ENCODE measurements at regions not wholly inside any gene's neighbourhood (a gene's known extent, or its start where the extent isn't known, plus 50 kb on each side); places are given as distances from the start of the nearest gene placed in this dataset.

- Histone ChIP-seq H3K4me3 (ENCODE audit: low read length) (no peak overlapping the region), H4K20me1 (ENCODE audit: control insufficient read depth, insufficient read depth, low read depth, low read length) (no peaks in the 10 kb centered on the region), H3K9me2 (replicated peaks; ENCODE audit: control insufficient read depth, low read length) (no peaks in the 10 kb centered on the region), H3K36me3 (ENCODE audit: control insufficient read depth, low read length) (no peaks in the 10 kb centered on the region), H3K27me3 (ENCODE audit: control insufficient read depth, low read length) (no peaks in the 10 kb centered on the region), H3K9me3 (ENCODE audit: control insufficient read depth, insufficient read depth, low read length) (no peaks in the 10 kb centered on the region), H3K4me2 (ENCODE audit: low read length) (no peak overlapping the region), H3K27ac (ENCODE audit: low read depth, low read length) (no peak overlapping the region), H3K79me2 (ENCODE audit: control insufficient read depth, low read length) (no peaks in the 10 kb centered on the region), H3F3A (ENCODE audit: control insufficient read depth, insufficient read depth) (no peaks in the 10 kb centered on the region), H3K4me1 (ENCODE audit: control insufficient read depth, low read length) (no peaks in the 10 kb centered on the region)
- no peak for TF ChIP-seq EZH2phosphoT487 (IDR thresholded peaks at IDR 0.05; ENCODE audit: borderline replicate concordance, low read length)
- TF ChIP-seq CTCF (IDR thresholded peaks at IDR 0.05; ENCODE audit: low read depth, low read length, poor library complexity, severe bottlenecking), result no peak
These were observed 300.2 kb downstream of the BAMBI start for GRCh38 chr10:28977518-28977917.

- no peaks in the 10 kb centered on the region for H3K9me3 ChIP-seq (ENCODE audit: control insufficient read depth, insufficient read depth, low read length)
- TF ChIP-seq CTCF (IDR thresholded peaks at IDR 0.05; ENCODE audit: low read depth, low read length, poor library complexity, severe bottlenecking) (no peak), EZH2phosphoT487 (IDR thresholded peaks at IDR 0.05; ENCODE audit: borderline replicate concordance, low read length) (no peak)
- no peaks in the 10 kb centered on the region for H3K4me1 ChIP-seq (ENCODE audit: control insufficient read depth, low read length)
- no peak overlapping the region for H3K27ac ChIP-seq (ENCODE audit: low read depth, low read length)
- H3F3A ChIP-seq (ENCODE audit: control insufficient read depth, insufficient read depth), result no peaks in the 10 kb centered on the region
- no peaks in the 10 kb centered on the region for H3K27me3 ChIP-seq (ENCODE audit: control insufficient read depth, low read length)
- H3K36me3 ChIP-seq (ENCODE audit: control insufficient read depth, low read length), result no peaks in the 10 kb centered on the region
- H3K4me2 ChIP-seq (ENCODE audit: low read length), result no peak overlapping the region
- no peaks in the 10 kb centered on the region for H3K79me2 ChIP-seq (ENCODE audit: control insufficient read depth, low read length)
- no peak overlapping the region for H3K4me3 ChIP-seq (ENCODE audit: low read length)
- H3K9me2 ChIP-seq (replicated peaks; ENCODE audit: control insufficient read depth, low read length), result no peaks in the 10 kb centered on the region
- H4K20me1 ChIP-seq (ENCODE audit: control insufficient read depth, insufficient read depth, low read depth, low read length), result no peaks in the 10 kb centered on the region
These were observed 302.9 kb downstream of the BAMBI start for GRCh38 chr10:28980264-28980663.

GRCh38 chr10:28981007-28981406 lies 303.7 kb downstream of the BAMBI start:
- Histone ChIP-seq H3K36me3 (ENCODE audit: control insufficient read depth, low read length) (no peaks in the 10 kb centered on the region), H3K27ac (ENCODE audit: low read depth, low read length) (no peak overlapping the region), H3K4me3 (ENCODE audit: low read length) (no peak overlapping the region), H3K27me3 (ENCODE audit: control insufficient read depth, low read length) (no peaks in the 10 kb centered on the region), H4K20me1 (ENCODE audit: control insufficient read depth, insufficient read depth, low read depth, low read length) (no peaks in the 10 kb centered on the region), H3K9me2 (replicated peaks; ENCODE audit: control insufficient read depth, low read length) (no peaks in the 10 kb centered on the region), H3K79me2 (ENCODE audit: control insufficient read depth, low read length) (no peaks in the 10 kb centered on the region), H3K9me3 (ENCODE audit: control insufficient read depth, insufficient read depth, low read length) (no peaks in the 10 kb centered on the region), H3K4me1 (ENCODE audit: control insufficient read depth, low read length) (no peaks in the 10 kb centered on the region), H3K4me2 (ENCODE audit: low read length) (no peak overlapping the region), H3F3A (ENCODE audit: control insufficient read depth, insufficient read depth) (no peaks in the 10 kb centered on the region)
- TF ChIP-seq CTCF (IDR thresholded peaks at IDR 0.05; ENCODE audit: low read depth, low read length, poor library complexity, severe bottlenecking), result no peak
- no peak for TF ChIP-seq EZH2phosphoT487 (IDR thresholded peaks at IDR 0.05; ENCODE audit: borderline replicate concordance, low read length)

GRCh38 chr10:28982974-28983373 lies 305.7 kb downstream of the BAMBI start:
- no peaks in the 10 kb centered on the region for H3K9me3 ChIP-seq (ENCODE audit: control insufficient read depth, insufficient read depth, low read length)
- TF ChIP-seq EZH2phosphoT487 (IDR thresholded peaks at IDR 0.05; ENCODE audit: borderline replicate concordance, low read length) (no peak), CTCF (IDR thresholded peaks at IDR 0.05; ENCODE audit: low read depth, low read length, poor library complexity, severe bottlenecking) (no peak)
- no peaks in the 10 kb centered on the region for H3K36me3 ChIP-seq (ENCODE audit: control insufficient read depth, low read length)
- no peaks in the 10 kb centered on the region for H3K79me2 ChIP-seq (ENCODE audit: control insufficient read depth, low read length)
- H4K20me1 ChIP-seq (ENCODE audit: control insufficient read depth, insufficient read depth, low read depth, low read length), result no peaks in the 10 kb centered on the region
- H3K27ac ChIP-seq (ENCODE audit: low read depth, low read length), result no peak overlapping the region
- H3K4me2 ChIP-seq (ENCODE audit: low read length), result no peak overlapping the region
- H3K9me2 ChIP-seq (replicated peaks; ENCODE audit: control insufficient read depth, low read length), result no peaks in the 10 kb centered on the region
- no peak overlapping the region for H3K4me3 ChIP-seq (ENCODE audit: low read length)
- no peaks in the 10 kb centered on the region for H3K27me3 ChIP-seq (ENCODE audit: control insufficient read depth, low read length)
- H3K4me1 ChIP-seq (ENCODE audit: control insufficient read depth, low read length), result no peaks in the 10 kb centered on the region
- no peaks in the 10 kb centered on the region for H3F3A ChIP-seq (ENCODE audit: control insufficient read depth, insufficient read depth)

Data from DOHH2 (cell line).